ENCODE measurements at regions not wholly inside any gene's neighbourhood (a gene's known extent, or its start where the extent isn't known, plus 50 kb on each side); places are given as distances from the start of the nearest gene placed in this dataset.
A peak's percentile ranks its signal among the peaks of the same experiment; 100 is the strongest.

GRCh38 chr15:95910643-95911212, 419.8 kb upstream of the NR2F2 start:
- no peak for DNase-seq

- no peak for DNase-seq
These were observed 418.8 kb upstream of the NR2F2 start for GRCh38 chr15:95911570-95912279.

GRCh38 chr15:95912280-95912625, 418.2 kb upstream of the NR2F2 start:
- DNase-seq, result no peak

GRCh38 chr15:95912728-95913127, 417.8 kb upstream of the NR2F2 start:
- DNase-seq, result no peak

GRCh38 chr15:95916568-95916967, 413.9 kb upstream of the NR2F2 start:
- DNase-seq, result peak; percentile 64

- DNase-seq, result no peak
These were observed 412.0 kb upstream of the NR2F2 start for GRCh38 chr15:95918525-95918924.

- peak; percentile 75 for DNase-seq
These were observed 411.0 kb upstream of the NR2F2 start for GRCh38 chr15:95919460-95919859.

- DNase-seq, result no peak
These were observed 409.1 kb upstream of the NR2F2 start for GRCh38 chr15:95921404-95921803.

- peak; percentile 38 for DNase-seq
These were observed 408.1 kb upstream of the NR2F2 start for GRCh38 chr15:95922431-95922830.

- DNase-seq, result no peak
These were observed 406.7 kb upstream of the NR2F2 start for GRCh38 chr15:95923792-95924191.

- no peak for DNase-seq
These were observed 401.7 kb upstream of the NR2F2 start for GRCh38 chr15:95928822-95929221.

GRCh38 chr15:95929232-95929846, 401.2 kb upstream of the NR2F2 start:
- peak; percentile 98 for DNase-seq

GRCh38 chr15:95930659-95931375, 399.7 kb upstream of the NR2F2 start:
- DNase-seq, result no peak

GRCh38 chr15:95931619-95932018, 398.9 kb upstream of the NR2F2 start:
- DNase-seq, result no peak

- DNase-seq, result no peak
These were observed 398.4 kb upstream of the NR2F2 start for GRCh38 chr15:95932141-95932540.

GRCh38 chr15:95932676-95933075, 397.8 kb upstream of the NR2F2 start:
- no peak for DNase-seq

- no peak for DNase-seq
These were observed 394.6 kb upstream of the NR2F2 start for GRCh38 chr15:95935852-95936251.

- DNase-seq, result no peak
These were observed 393.4 kb upstream of the NR2F2 start for GRCh38 chr15:95937128-95937528.

GRCh38 chr15:95940431-95940985, 390.0 kb upstream of the NR2F2 start:
- no peak for DNase-seq

GRCh38 chr15:95944193-95944592, 386.3 kb upstream of the NR2F2 start:
- DNase-seq, result no peak

GRCh38 chr15:95944661-95945255, 385.7 kb upstream of the NR2F2 start:
- DNase-seq, result no peak

- DNase-seq, result no peak
These were observed 384.3 kb upstream of the NR2F2 start for GRCh38 chr15:95946241-95946640.

- no peak for DNase-seq
These were observed 383.6 kb upstream of the NR2F2 start for GRCh38 chr15:95946926-95947325.

Data from OCI-M1 (cell line).